Transverse colon (tissue), 4 donors: ENCODE measurements at regions not wholly inside any gene's neighbourhood (a gene's known extent, or its start where the extent isn't known, plus 50 kb on each side); places are given as distances from the start of the nearest gene placed in this dataset.

ENCODE experiments used
- DNase-seq: peaks from one replicate; pipeline ENCODE4 v3.0.0-alpha.2; 2019
- H3K27ac ChIP-seq, 4 donors: fragments of 200-600 bp; sonication (generic); 2 replicates each; pipeline ENCODE4 v1.5.1; 2016 to 2018; ENCODE audit warnings: inconsistent platforms in 4 of 4
- H3K27me3 ChIP-seq: fragments of 200-600 bp; sonication (generic); 2 replicates; pipeline ENCODE4 v1.5.1; 2017; ENCODE audit warnings: inconsistent platforms
- H3K36me3 ChIP-seq, 4 donors: fragments of 200-600 bp; sonication (generic); 2 replicates each; pipeline ENCODE4 v1.5.1; 2017 to 2019; ENCODE audit warnings: inconsistent platforms in 4 of 4
- H3K4me1 ChIP-seq, 4 donors: fragments of 200-600 bp; sonication (generic); 2 replicates each; pipeline ENCODE4 v1.5.1; 2017 to 2020; ENCODE audit warnings: inconsistent platforms in 4 of 4
- H3K4me3 ChIP-seq, 4 donors: fragments of 200-600 bp; sonication (generic); 1 replicate in 1 of 4; 2 replicates in 3 of 4; pipeline versions ENCODE4 v1.5.1 to v1.6.1; 2017 to 2019; ENCODE audit warnings: inconsistent platforms in 4 of 4
- H3K9me3 ChIP-seq, 2 donors: fragments of 200-600 bp; sonication (generic); 2 replicates each; pipeline ENCODE4 v1.5.1; 2017 to 2019; ENCODE audit warnings: inconsistent platforms in 2 of 2
- EP300 ChIP-seq: sonication (generic); formaldehyde crosslinking; IDR thresholded peaks from one replicate; pipeline ENCODE4 v1.6.1; 2017; ENCODE audit warnings: antibody characterized with exemption, low read depth
- POLR2A ChIP-seq: fragments of 450-650 bp; IDR thresholded peaks from one replicate; pipeline ENCODE4 v1.6.1; 2016; ENCODE audit warnings: antibody characterized with exemption, mild to moderate bottlenecking, moderate library complexity
- POLR2AphosphoS5 ChIP-seq, 3 donors: sonication (generic); formaldehyde crosslinking; IDR thresholded peaks; one replicate each; pipeline ENCODE4 v1.6.1; 2016; ENCODE audit warnings: antibody characterized with exemption in 3 of 3
- WGBS, 2 donors: methylation state at CpG; one replicate each; pipeline ENCODE4 v1.1.5; 2018; ENCODE audit warnings: low coverage in 1 of 2; 5-methylcytosine and 5-hydroxymethylcytosine counted together
- in situ Hi-C, 4 donors: fragments of 200-750 bp; cut with MboI; loops; one replicate each; pipeline versions ENCODE4 v1.15.0 to v1.15.1; 2017; ENCODE audit warnings: low sequenced_read_pairs in 3 of 4, low pct_ligation_motif_present in 1 of 4, low pct_unique_long_range_greater_than_20kb in 1 of 4
- intact Hi-C: fragments of 100-400 bp; cut with DNase I; formaldehyde crosslinking; loops from one replicate; pipeline ENCODE4 v1.15.1; 2023; ENCODE audit warnings: low total_unique reads
- TF ChIP-seq, protein P1 (sequence below), 5 experiments: fragments of 200-600 bp in 3 of 5; fragments of 450-650 bp in 2 of 5; sonication (generic) in 3 of 5; IDR thresholded peaks; 1 replicate in 2 of 5; 2 replicates in 3 of 5; pipeline ENCODE4 v1.5.1; 2016 to 2017; ENCODE audit warnings: antibody characterized with exemption in 5 of 5, inconsistent platforms in 3 of 5, mild to moderate bottlenecking in 2 of 5, moderate library complexity in 1 of 5

DNA sequence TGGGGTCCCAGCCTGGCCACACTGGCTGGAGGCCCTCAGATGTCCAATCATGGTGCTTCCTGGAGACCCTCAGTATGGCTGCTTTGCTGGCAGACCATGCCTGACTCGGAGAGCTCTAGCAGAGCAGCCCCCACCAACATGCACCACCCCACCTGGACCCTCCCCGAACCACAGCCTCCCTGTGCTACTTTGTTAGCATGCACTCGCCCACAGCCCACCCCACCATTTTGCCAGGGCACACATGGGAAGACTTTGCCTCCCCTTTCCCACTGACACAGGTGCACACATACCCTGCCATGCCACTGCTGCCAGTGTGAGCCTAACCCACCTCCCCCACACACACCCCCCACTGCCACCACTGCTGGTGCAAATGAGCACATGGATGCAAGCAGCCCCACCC is 497.5 kb upstream of the PBX1 start:
- Histone ChIP-seq H3K4me3 (no peak overlapping the region), H3K4me1 (no peaks in the 10 kb centered on the region), H3K27ac (no peak overlapping the region), H3K9me3 (no peaks in the 10 kb centered on the region), H3K27me3 (no peaks in the 10 kb centered on the region), H3K36me3 (no peaks in the 10 kb centered on the region)
- intact Hi-C loops (no loop called here), in situ Hi-C loops (no loop called here)
- DNase-seq, result no peak
- WGBS, 2 donors, result 79% methylated on average over 3 of the region's 3 CpGs; no CpG with 5 or more reads in 1 of the 2 donors
- TF ChIP-seq POLR2A (no peak), EP300 (no peak), POLR2AphosphoS5 (IDR thresholded peaks at IDR 0.05) (no peak)
- TF ChIP-seq, protein P1, sequence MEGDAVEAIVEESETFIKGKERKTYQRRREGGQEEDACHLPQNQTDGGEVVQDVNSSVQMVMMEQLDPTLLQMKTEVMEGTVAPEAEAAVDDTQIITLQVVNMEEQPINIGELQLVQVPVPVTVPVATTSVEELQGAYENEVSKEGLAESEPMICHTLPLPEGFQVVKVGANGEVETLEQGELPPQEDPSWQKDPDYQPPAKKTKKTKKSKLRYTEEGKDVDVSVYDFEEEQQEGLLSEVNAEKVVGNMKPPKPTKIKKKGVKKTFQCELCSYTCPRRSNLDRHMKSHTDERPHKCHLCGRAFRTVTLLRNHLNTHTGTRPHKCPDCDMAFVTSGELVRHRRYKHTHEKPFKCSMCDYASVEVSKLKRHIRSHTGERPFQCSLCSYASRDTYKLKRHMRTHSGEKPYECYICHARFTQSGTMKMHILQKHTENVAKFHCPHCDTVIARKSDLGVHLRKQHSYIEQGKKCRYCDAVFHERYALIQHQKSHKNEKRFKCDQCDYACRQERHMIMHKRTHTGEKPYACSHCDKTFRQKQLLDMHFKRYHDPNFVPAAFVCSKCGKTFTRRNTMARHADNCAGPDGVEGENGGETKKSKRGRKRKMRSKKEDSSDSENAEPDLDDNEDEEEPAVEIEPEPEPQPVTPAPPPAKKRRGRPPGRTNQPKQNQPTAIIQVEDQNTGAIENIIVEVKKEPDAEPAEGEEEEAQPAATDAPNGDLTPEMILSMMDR (IDR thresholded peaks at IDR 0.05), result no peak

DNA sequence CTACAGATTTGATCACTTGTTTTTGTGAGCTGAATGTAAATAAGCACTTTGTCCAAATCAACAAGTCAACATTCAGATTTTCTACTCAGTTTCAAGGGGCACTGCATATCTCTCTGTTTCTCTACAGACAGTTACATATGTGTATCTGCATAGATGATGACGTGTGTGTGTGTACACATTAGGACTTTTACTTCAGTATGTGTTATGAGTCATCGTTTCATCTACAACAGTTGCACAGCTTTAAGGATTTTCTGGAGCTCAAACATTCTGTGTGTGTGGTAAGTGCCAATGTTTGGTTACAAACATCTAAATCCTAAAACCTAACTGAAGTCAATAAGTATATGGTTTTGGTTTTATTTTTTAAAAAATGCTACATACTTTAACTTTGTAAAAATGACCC is 494.5 kb upstream of the PBX1 start:
- Histone ChIP-seq H3K27ac (no peak overlapping the region), H3K9me3 (no peaks in the 10 kb centered on the region), H3K27me3 (no peaks in the 10 kb centered on the region), H3K4me1 (no peaks in the 10 kb centered on the region), H3K4me3 (no peak overlapping the region), H3K36me3 (no peaks in the 10 kb centered on the region)
- WGBS, 2 donors, result 68 to 75% methylated on average over 2 of the region's 2 CpGs
- DNase-seq, result no peak
- intact Hi-C loops (no loop called here), in situ Hi-C loops (no loop called here)
- no peak for TF ChIP-seq POLR2A
- no peak for TF ChIP-seq EP300
- TF ChIP-seq, protein P1 (IDR thresholded peaks at IDR 0.05), result no peak
- no peak for TF ChIP-seq POLR2AphosphoS5 (IDR thresholded peaks at IDR 0.05)

DNA sequence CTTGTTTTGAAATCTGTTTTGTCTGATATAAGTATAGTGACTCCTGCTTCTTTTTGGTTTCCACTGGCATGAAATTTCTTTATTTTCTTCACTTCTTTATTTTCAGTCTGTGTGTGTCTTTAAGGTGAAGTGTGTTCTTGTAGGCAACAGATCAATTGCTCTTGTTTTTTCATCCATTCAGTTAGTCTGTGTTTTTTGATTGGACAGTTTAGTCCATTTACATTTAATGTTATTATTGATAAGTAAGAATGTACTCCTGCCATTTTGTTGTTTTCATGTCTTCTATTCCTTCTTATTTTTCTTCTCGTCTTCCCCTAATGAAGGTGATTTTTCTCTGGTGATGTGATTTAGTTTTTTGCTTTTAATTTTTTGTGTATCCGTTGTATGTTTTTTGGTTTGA is 487.7 kb upstream of the PBX1 start:
- 86 to 89% methylated on average over 2 of the region's 2 CpGs for WGBS, 2 donors
- H3K36me3 ChIP-seq, result no peaks in the 10 kb centered on the region
- H3K9me3 ChIP-seq, result peaks cover 10 to 22% of the 10 kb centered on the region in 2 donors
- H3K4me3 ChIP-seq, result no peak overlapping the region
- H3K27me3 ChIP-seq, result no peaks in the 10 kb centered on the region
- H3K4me1 ChIP-seq, result no peaks in the 10 kb centered on the region
- H3K27ac ChIP-seq, result no peak overlapping the region
- no peak for DNase-seq
- intact Hi-C loops, result no loop called here
- TF ChIP-seq EP300 (no peak), POLR2AphosphoS5 (IDR thresholded peaks at IDR 0.05) (no peak), POLR2A (no peak)
- TF ChIP-seq, protein P1 (IDR thresholded peaks at IDR 0.05), result no peak
- in situ Hi-C loops, result no loop called here

DNA sequence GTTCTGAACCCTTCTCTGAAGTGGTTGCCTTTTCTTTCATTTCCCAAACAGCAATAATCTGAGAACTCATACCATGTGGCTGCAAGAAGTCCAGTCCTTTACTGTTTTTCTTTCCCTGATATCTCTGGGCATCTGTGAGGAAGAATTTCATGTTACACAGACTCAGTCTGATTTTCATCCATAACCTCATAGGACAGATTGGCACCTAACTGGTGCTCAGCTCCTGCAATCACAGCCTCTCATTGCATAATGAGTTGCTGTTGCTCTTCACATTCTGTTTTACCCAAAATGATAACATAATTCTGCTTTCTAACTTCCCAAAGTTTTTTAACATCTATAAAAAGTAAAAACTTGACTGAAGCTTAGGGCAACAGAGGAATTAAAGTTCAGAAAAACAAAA is 472.2 kb upstream of the PBX1 start:
- TF ChIP-seq POLR2AphosphoS5 (IDR thresholded peaks at IDR 0.05), result no peak
- TF ChIP-seq POLR2A, result no peak
- TF ChIP-seq, protein P1 (IDR thresholded peaks at IDR 0.05), result no peak
- TF ChIP-seq EP300, result no peak
- Histone ChIP-seq H3K27ac (no peak overlapping the region), H3K4me1 (no peaks in the 10 kb centered on the region), H3K36me3 (no peaks in the 10 kb centered on the region), H3K27me3 (no peaks in the 10 kb centered on the region), H3K4me3 (no peak overlapping the region), H3K9me3 (no peaks in the 10 kb centered on the region)
- intact Hi-C loops (no loop called here), in situ Hi-C loops (no loop called here)
- no peak for DNase-seq
